GM19043 (cell line): ENCODE measurements at regions not wholly inside any gene's neighbourhood (a gene's known extent, or its start where the extent isn't known, plus 50 kb on each side); places are given as distances from the start of the nearest gene placed in this dataset.

Experiments used
- ATAC-seq: cut with Tn5 transposase; IDR thresholded peaks from one replicate; pipeline ENCODE4 v1.9.1; 2021; ENCODE audit warnings: low read depth; ENCODE audit not compliant: unreplicated experiment

- no peak for ATAC-seq
Observed at GRCh38 chr2:58545300-58546280, 304.5 kb upstream of the FANCL start.

- no peak for ATAC-seq
Observed at GRCh38 chr2:58543442-58543841, 302.3 kb upstream of the FANCL start.

- no peak for ATAC-seq
Observed at GRCh38 chr2:58541511-58541910, 300.4 kb upstream of the FANCL start.

GRCh38 chr2:58540681-58541080 lies 299.6 kb upstream of the FANCL start:
- ATAC-seq, result no peak

- ATAC-seq, result no peak
Observed at GRCh38 chr2:58539973-58540372, 298.8 kb upstream of the FANCL start.

GRCh38 chr2:58535990-58536389 lies 294.9 kb upstream of the FANCL start:
- no peak for ATAC-seq

GRCh38 chr2:58535182-58535581 lies 294.1 kb upstream of the FANCL start:
- ATAC-seq, result no peak

GRCh38 chr2:58533376-58533775 lies 292.3 kb upstream of the FANCL start:
- no peak for ATAC-seq

GRCh38 chr2:58532641-58533040 lies 291.5 kb upstream of the FANCL start:
- no peak for ATAC-seq

- no peak for ATAC-seq
Observed at GRCh38 chr2:58527647-58528046, 286.5 kb upstream of the FANCL start.

- ATAC-seq, result no peak
Observed at GRCh38 chr2:58521803-58522554, 280.9 kb upstream of the FANCL start.

- no peak for ATAC-seq
Observed at GRCh38 chr2:58520903-58521302, 279.8 kb upstream of the FANCL start.

GRCh38 chr2:58517881-58518280 lies 276.8 kb upstream of the FANCL start:
- ATAC-seq, result no peak

GRCh38 chr2:58516695-58517094 lies 275.6 kb upstream of the FANCL start:
- no peak for ATAC-seq

- no peak for ATAC-seq
Observed at GRCh38 chr2:58515827-58516573, 274.9 kb upstream of the FANCL start.

- no peak for ATAC-seq
Observed at GRCh38 chr2:58514252-58514651, 273.1 kb upstream of the FANCL start.

GRCh38 chr2:58512878-58513277 lies 271.8 kb upstream of the FANCL start:
- ATAC-seq, result no peak

GRCh38 chr2:58508006-58508405 lies 266.9 kb upstream of the FANCL start:
- ATAC-seq, result no peak

- ATAC-seq, result no peak
Observed at GRCh38 chr2:58503918-58504317, 262.8 kb upstream of the FANCL start.

- ATAC-seq, result no peak
Observed at GRCh38 chr2:58502931-58503330, 261.8 kb upstream of the FANCL start.
